GM10248 (cell line): ENCODE measurements at regions not wholly inside any gene's neighbourhood (a gene's known extent, or its start where the extent isn't known, plus 50 kb on each side); places are given as distances from the start of the nearest gene placed in this dataset.

Source experiments
- CTCF ChIA-PET: fragments of 300-600 bp; sonication (Branson Sonifier 250); formaldehyde crosslinking; extraction: SDS; loops from one replicate; lab custom pipeline; 2021; ENCODE audit warnings: antibody characterized with exemption; lab: Yijun Ruan, JAX
- POLR2A ChIA-PET: fragments of 350-650 bp; sonication (Branson Sonifier 250); formaldehyde crosslinking; extraction: SDS; loops from one replicate; lab custom pipeline; 2020; ENCODE audit warnings: antibody characterized with exemption; lab: Yijun Ruan, JAX
- DNase-seq: peaks from one replicate; pipeline ENCODE4 v3.0.0; 2012; ENCODE audit errors: extremely low spot score
- CTCF ChIP-seq: IDR thresholded peaks from 2 replicates; pipeline ENCODE4 v1.5.1; 2012; ENCODE audit warnings: mild to moderate bottlenecking, low read depth; ENCODE audit errors: extremely low read depth, missing control alignments, control extremely low read depth

DNA sequence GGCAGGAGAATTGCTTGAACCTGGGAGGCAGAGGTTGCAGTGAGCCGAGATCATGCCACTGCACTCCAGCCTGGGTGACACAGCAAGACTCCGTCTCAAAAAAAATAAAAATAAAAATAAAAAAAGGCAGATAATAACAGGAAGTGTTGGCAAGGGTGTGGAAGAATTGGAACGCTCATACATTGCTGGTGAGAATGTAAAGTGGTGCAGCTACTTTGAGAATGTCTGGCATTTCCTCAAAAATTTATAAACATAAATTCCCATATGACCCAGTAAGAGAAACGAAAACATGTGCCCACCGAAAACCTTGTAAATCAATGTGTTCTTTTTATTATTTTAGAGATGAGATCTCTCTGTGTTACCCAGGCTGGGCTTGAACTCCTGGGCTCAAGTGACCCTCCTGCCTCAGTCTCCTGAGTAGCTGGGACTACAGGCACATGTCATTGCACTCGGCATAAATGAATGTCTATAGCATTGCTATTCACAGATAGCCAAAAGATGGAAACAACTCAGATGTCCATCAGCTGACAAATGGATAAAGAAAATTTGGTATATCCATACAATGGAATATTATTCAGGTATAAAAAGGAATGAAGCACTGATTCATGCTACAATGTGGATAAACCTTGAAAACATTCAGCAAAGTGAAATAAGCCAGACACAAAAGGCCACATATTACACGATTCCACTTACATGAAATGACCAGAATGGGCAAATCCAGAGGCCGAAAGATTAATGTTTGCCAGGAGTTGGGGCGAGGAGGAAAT, 63.7 kb upstream of the PLAC1 start:
- no peak for TF ChIP-seq CTCF
- CTCF ChIA-PET: no interaction called here

GRCh38 chrX:134718966-134719317, 60.7 kb upstream of the PLAC1 start:
- ChIA-PET POLR2A (no interaction called here), CTCF (no interaction called here)
- no peak for TF ChIP-seq CTCF
- no peak for DNase-seq

More for the DNA sequence above, 63.7 kb upstream of the PLAC1 start:
- DNase-seq: no peak
- POLR2A ChIA-PET: no interaction called here

DNA sequence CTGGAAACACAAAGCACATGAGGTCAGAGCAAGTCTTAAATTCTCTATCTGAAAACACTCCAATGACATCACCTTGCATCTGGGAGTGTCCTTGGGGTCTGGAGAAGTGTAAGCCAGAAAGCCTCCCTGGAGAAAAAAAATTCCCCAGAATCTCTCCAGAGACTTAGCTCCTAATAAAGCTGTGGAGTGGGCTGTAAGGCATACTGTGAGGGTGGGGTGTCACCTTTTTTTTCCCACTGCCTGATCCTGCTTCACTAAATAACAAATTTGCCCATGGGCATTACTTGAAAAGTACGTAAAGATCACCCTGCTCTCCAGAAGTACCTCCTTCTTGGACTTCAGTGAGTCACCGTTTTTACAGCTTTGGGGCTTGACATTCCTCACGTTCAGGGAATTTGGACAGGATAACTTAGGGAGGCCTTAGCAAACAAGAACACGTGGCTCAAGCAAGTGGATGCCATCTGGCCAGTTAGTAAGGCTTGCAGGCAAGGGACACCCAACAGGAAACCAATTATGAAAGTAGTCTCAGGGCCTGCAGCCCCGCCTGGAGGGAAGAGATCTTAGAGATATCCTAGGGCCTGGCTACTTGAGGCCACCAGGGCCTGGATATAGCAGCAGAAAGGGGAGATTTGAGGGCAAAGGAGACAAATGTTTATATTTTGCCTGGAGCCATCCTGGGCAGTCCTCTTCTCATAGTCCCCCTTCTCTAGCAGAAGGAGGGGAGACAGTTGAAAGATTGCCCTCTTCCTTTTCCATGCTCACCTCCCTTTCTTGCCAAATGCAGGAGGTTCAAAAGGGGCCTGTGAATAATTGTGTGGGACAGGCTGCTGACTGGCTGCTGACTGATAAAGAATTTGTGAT, 60.1 kb upstream of the PLAC1 start:
- DNase-seq: no peak
- ChIA-PET CTCF (no interaction called here), POLR2A (no interaction called here)
- TF ChIP-seq CTCF: no peak

GRCh38 chrX:134717698-134718097, 59.4 kb upstream of the PLAC1 start:
- TF ChIP-seq CTCF: no peak
- POLR2A ChIA-PET: no interaction called here
- DNase-seq: no peak

DNA sequence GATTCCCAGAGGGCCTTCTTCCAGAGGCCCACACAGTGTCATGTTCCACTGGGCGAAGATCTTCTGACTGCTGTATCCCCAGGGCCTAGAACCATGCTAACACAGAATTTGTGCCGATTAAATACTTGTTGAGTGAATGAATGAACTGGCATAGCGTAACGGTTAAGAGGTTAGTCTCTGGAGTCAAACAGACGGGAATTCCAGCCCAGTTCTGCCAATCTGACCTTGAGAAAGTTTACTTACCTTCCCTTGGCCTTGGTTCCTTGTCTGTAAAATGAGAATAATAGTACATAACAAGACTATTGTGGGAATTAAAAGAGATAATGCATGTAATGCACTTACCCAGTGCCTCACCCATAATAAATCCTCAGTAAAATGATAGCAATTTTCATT, 58.3 kb upstream of the PLAC1 start:
- DNase-seq: no peak
- no peak for TF ChIP-seq CTCF
- CTCF ChIA-PET: interaction anchor here (0.8 kb wide), 1 partner anchor 14 kb away, joined by 3 read pairs; no protein-coding TSS in a partner anchor
- POLR2A ChIA-PET: no interaction called here

More at GRCh38 chrX:134717698-134718097, 59.4 kb upstream of the PLAC1 start:
- CTCF ChIA-PET: no interaction called here

GRCh38 chrX:134715930-134716619, 57.8 kb upstream of the PLAC1 start:
- no peak for DNase-seq
- CTCF ChIA-PET: interaction anchor here (0.8 kb wide), 1 partner anchor 15 kb away, joined by 3 read pairs; no protein-coding TSS in a partner anchor
- POLR2A ChIA-PET: no interaction called here
- TF ChIP-seq CTCF: no peak
